Kidney tubule cell (primary cell): ENCODE measurements at regions not wholly inside any gene's neighbourhood (a gene's known extent, or its start where the extent isn't known, plus 50 kb on each side); places are given as distances from the start of the nearest gene placed in this dataset.

Experiments
- DNase-seq: peaks from one replicate; pipeline ENCODE4 v3.0.0-alpha.2; 2018; ENCODE audit warnings: low spot score

GRCh38 chr11:111035746-111036145 lies 209.8 kb upstream of the POU2AF2 start:
- DNase-seq: no peak

DNA sequence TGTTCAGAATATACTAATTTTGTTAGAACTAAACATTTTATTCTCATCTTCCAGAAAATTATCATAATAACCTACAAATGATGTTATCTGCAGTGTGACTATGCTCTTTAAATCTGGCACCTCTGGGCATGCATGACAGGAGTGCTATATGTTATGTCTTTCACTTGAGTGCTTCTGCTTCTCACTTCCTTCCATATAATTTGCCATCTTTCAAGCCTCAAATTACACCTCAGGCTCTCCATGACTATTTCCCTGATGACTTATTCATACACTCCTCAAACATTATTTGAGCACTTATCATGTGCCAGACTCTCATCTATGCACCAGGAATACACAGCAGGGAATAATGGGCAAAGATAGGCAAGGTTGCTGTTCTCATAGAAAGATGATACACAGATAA lies 219.3 kb upstream of the POU2AF2 start:
- DNase-seq: no peak

- no peak for DNase-seq
These were observed 224.4 kb upstream of the POU2AF2 start for GRCh38 chr11:111021131-111021530.

DNA sequence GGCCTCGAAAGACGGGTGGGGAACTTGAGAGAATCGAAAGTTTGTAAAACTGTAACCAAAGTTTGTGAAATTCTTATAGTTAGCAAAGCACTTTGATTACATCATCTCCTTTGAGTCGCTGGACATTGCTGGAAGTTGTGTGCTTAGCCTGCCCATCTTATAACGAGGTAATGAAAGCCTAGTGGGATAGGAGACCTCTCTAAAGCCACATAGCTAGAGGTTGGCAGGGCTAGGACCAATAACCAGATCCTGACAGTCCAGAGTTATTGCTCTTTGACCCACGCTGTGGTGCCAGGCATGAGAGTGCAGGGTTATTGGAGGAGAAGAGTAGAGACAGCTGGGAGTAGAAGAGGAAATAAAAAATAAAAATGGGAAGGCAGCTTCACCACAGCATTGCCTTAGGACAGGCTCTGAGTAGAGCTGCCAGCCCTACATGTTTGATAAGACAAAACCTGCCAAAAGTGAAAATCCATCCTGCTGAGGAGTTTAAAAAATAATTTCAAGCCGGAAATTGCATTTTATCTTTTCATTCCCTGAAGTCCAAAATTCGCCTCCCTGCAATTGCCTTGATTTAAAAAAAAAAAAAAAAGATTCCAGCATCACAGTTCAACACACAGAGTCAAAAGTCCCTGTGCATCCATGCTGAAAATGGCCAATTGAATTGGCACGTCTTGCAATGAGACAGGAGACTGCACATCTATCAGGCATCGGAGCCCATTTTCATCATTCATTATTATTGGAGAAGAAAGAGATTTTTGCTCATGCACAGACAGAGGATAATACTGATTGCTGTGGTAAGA lies 225.5 kb upstream of the POU2AF2 start:
- DNase-seq: no peak

GRCh38 chr11:111019451-111019850 lies 226.1 kb upstream of the POU2AF2 start:
- no peak for DNase-seq

GRCh38 chr11:111018566-111018965 lies 227.0 kb upstream of the POU2AF2 start:
- DNase-seq: no peak

- no peak for DNase-seq
These were observed 233.0 kb upstream of the POU2AF2 start for GRCh38 chr11:111012491-111012890.

GRCh38 chr11:111011275-111011594 lies 234.3 kb upstream of the POU2AF2 start:
- DNase-seq: no peak

DNA sequence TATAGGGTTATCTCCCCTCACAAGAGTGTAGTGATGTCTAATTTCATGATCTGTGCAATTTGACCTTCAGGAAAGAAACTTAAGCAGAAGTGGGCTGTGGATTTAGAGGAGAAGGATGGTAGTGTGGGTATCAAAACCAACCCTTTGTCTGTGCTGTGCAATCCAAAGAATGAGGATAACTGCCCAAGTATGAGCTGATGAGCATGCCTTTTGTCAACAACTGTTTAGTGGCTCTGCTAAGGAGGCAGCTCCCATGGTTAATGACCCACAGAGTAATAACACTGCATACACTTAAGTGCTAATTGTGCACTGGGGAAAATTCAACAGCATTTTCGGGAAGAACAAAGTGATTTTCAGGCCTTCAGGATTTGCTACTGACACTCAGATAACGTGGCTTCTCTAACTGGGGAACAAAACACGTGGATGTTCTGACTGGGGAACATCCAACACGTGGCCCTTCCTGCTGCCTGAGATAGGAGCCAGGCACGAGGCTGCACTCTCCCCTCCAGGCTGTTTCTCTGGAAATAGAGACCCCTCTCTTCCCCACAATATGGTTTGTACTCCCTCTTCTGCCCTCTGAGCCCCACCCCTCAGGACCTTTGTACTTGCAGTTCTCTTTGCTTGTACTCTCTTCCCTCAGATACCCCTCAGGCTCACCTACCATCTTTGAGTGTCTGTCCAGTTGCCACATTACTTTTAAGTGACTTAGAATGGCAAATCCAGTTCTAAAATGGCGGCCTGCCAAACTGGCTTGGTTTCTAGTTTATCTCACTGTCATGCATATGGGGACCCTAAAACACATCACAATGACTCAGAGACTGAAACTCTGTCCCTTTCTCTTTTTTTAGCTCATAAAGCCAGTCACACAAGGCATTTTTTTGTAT lies 234.9 kb upstream of the POU2AF2 start:
- DNase-seq: no peak

DNA sequence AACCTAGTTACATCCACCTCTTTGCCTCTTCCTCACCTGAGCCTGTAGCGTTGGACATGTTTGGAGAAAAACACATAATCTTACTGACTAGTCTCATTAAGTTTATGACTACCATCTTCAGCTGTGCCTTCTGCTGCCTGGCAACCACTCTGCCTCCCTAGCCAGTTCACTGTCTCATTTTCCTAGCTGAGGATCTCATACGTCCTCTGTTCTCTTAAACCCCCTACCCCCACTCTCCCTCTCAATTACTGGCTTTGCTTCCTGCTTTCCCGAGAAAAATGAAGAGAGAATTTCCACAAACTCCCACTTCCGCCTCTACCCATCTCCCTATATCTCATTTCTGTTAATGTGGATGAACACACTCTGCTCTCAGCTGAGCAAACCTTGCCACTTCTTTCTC lies 239.3 kb upstream of the POU2AF2 start:
- DNase-seq: no peak

GRCh38 chr11:111001986-111002611 lies 243.4 kb upstream of the POU2AF2 start:
- peak; percentile 60 for DNase-seq

DNA sequence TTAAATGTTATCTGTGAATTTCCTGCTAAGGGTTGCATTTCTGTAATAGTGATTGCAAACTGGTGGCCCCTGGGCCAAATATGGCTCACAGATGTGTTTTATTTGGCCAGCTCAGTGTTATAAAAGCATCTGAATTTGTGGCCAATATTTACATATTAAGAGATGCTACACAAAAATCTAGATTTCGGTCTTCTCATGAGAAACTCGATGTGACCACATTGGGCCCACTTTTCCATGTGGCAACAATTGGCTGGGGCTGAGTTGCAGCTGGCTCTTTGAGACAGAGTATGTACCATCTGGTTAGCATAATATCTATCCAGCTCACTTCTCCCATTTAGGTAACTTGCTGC lies 244.5 kb upstream of the POU2AF2 start:
- DNase-seq: no peak

DNA sequence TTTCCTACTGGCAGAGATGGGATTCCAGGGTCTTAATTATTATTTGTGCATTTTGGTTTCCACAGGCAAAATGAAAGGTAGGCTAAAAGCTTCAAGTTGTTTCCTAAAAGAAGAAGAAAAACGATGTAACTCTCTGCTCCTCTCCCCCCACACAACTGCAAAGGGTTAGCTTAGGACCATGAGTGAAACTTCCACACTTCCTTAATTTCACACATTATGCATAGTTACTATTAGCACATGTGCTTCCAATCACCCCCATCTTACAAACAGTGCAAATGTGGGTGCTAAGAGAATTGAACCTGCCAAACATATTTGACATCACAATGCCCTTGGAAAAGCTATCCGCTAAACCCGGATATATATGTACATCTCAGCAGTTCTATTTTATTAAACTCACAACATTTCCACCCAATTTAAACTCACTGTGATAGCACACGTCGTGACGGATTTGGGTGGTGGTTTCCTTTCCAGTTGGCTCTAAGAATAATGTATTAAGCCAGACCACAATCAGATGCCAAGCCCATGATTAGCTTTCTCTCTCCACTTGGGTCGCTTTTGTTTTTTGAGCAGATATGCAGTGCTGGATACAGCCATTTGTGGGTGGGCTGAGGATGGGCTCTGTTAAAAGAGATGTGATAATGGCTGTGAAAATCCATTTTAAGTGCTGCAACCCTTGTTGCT lies 245.0 kb upstream of the POU2AF2 start:
- DNase-seq: no peak

DNA sequence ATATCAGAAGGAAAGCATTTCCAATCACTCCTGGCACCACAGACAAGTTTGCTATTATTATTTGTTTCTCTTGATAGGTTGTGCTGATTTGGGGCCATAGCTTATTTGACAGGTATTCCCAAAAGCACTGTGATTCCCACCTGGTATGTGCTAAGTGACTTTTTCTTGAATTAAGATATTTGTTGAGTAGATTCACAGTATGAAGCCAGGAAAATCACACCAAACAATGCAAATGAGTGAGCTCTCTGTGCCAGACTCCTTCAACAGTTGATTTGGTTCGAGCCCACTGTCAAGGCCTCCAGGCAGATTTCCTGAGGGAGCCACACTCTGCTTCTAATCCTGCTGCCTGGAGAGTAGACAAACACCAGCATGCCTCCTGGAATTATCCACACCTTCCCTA lies 253.0 kb upstream of the POU2AF2 start:
- no peak for DNase-seq

- DNase-seq: no peak
These were observed 253.7 kb upstream of the POU2AF2 start for GRCh38 chr11:110991661-110992355.

DNA sequence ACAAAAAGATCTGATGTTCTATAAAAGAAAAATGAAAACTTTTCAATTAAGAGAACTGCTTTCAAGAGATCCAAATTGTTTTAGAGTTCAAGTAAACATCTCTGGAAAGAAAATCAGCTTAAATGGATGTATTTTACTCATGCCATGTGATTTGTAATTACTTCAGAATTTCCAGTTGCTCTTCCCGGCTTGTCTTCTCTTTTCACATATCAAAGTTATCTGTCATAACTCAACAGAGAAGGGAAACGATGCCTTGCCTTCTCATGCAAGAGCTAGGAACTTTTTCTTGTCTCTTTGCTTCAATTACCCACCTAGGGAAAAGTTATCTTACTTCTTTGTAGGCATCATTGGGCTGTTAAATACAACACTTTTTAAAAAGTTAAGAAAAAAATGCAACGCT lies 255.2 kb upstream of the POU2AF2 start:
- no peak for DNase-seq

DNA sequence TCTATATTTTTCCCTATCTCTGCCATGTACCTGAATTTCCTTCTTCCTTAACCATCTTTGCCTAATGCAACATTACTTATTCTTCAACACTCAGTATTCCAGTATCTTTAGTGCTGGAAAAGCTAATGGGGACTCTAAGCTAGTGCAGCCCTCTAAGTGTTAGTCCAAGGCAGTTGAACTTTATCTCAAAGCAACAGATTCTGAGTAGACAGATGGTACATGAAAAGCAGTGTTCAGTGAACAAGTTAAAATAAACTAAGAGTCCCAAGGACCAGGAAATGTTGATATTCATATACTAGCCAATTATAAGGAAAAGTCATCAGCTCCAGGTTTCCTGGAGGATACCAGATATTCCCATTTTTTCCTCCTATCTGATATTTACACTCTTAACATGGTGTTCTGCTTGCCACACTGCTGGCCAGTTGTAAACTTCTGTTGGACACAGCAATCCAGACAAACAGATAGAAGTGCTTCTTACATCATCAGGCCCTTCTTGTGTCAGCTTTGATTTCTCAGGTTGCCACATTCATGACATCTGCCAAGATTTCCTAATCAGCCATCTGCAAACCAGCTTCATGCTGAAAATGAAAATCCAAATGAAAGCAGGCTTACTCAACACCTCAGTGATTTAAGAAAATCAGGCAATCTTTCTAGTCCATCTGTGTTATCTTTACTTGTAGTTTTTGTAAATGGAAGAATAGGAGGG lies 255.9 kb upstream of the POU2AF2 start:
- DNase-seq: no peak

GRCh38 chr11:110988671-110989070 lies 256.9 kb upstream of the POU2AF2 start:
- DNase-seq: no peak

- no peak for DNase-seq
These were observed 259.5 kb upstream of the POU2AF2 start for GRCh38 chr11:110986016-110986415.

DNA sequence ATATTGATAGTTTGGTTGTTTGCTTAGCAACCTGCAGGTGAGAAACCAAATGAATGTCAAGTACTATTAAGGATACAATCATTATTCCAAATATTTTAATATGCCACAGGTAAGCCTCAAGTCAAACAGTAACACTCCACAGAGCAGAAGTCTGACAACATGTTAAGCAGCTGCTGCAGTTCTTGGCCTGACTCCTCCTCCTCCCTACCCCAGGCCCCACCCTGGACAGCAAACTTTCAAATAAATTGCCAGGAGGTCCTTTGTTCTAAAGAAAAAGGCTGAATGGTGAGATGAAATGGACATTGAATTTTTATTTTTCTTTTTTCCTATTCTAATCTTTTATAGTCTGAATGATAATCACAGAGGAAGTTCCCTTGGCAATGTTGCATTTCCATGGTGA lies 260.0 kb upstream of the POU2AF2 start:
- no peak for DNase-seq

GRCh38 chr11:110984693-110985092 lies 260.8 kb upstream of the POU2AF2 start:
- peak; percentile 6 for DNase-seq
